HG03432 (cell line): ENCODE measurements at regions not wholly inside any gene's neighbourhood (a gene's known extent, or its start where the extent isn't known, plus 50 kb on each side); places are given as distances from the start of the nearest gene placed in this dataset.

Experiments
- ATAC-seq: cut with Tn5 transposase; IDR thresholded peaks from one replicate; pipeline ENCODE4 v1.9.1; 2021; ENCODE audit warnings: mild to moderate bottlenecking, moderate library complexity; ENCODE audit not compliant: unreplicated experiment

DNA sequence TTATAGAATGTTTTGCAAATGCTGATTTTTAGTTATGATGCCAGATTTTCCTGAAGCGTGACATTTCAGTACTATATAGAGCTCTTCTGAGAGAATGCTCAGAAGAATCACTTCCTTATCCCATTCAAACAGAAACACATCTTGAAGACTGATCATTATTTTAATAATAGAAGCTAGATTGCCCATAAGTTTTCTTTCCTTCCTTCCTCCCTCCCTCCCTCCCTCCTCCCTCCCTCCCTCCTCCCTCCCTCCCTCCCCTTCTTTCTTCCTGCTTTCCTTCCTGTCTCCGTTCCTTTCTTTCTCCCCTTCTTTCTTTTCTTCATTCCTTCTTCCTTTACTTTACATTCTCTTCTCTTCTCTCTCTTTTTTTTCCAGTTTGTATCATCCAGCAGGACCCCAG is 767.4 kb downstream of the IRX1 start:
- no peak for ATAC-seq

DNA sequence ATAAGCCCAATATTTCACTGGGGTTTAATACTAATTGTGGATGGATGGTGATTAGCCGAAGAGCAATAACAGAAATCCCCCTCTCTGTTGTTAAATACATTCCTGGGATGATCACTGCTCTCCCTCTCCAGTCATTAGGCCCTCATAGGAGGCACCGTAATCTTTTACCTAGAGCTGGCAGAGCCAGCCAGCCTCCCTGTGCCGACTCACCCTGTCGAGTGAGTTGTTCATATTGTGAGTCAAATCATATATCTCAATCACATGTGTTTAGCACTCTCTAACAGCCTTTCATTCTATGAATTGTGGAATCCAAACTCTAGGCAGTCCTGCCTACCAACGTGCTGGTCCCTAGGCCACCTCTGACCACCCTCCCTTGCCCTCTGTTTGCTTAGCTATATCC is 771.0 kb downstream of the IRX1 start:
- no peak for ATAC-seq

DNA sequence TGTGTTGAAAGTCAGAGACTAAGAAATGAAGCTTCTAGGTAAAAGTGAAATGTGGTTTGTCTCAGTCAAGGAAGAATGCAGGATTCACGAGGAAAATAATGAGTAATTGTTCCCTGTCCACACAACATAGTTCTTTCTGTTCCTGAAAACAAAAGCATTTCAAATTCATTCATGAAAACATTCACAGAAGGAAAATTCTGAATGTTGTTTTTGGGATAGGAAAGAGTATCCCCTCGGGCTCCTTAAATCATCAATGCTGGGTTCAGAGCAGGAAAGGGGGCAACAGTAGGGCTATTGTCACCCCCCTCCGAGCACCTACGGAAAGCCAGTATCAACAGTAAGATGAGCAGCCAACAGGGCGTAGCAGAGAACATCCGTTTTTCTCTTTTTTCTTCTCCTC is 769.9 kb upstream of the ADAMTS16 start:
- no peak for ATAC-seq

DNA sequence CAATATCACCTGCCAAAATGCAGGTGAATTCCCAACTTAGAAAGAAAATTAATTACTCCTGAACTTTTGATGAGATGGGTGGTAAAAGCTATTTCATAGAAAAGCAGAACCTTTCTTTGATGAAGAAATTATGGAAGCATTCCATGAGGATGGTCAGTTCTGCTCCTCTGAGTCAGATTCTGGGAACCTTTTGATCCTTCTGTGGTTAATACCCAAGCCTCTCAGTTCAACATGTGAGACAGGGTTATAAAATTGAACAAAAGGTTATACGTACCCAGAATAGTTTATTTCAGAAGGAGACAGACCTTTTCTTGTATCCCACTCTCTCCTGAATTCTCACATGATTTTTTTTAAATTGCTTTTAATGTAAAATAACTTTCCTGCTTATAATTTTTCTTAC is 767.6 kb upstream of the ADAMTS16 start:
- no peak for ATAC-seq

DNA sequence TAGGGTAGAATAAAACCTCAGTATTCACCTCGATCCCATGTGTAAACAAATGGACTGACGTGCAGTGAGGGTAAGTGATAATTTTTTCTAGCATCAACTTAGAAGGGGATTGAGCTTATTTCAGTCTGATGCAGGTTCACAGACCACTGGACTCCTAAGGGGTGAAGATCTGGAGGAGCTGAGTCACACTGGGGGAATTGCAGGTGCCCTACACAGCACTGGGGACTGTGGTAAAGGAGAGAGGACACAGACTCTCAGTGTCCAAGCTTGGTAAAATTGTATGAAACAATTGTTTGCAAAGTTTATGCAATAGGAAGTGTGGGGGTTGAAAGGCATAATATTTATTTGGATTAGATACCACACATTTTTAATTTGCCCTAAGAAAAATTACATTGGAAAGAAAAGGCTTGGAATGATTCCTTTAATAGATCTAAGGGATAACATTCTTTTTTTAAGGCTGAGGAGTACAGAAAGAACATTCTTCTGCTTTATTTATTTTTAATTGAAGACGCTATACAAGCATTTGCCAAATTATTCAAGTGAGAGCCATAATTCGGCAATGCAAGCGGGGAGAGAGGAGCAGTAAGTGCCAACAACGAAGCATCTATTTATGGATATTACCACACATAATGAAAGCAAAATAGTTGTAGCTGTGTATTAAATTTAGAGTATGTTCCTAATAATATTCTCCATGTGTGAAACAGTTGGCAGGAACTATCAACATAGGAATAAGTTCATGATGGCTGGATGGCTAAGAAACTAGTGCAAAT is 766.9 kb upstream of the ADAMTS16 start:
- no peak for ATAC-seq

DNA sequence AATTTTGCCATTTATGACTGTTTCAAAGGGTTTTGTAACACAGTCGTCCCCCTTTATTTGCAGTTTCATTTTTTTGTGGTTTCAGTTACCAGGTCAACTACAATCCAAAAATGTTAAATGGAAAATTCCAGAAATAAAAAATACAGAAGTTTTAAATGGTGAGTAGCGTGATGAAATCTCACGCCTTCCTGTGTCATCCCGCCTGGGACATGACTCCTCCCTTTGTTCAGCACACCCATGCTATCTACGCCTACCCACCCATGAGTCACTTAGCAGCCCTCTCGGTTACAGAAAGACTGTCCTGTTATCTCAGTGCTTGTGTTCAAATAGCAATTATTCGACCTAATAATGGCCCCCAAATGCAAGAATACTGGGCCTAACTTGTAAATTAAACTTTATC is 765.3 kb upstream of the ADAMTS16 start:
- no peak for ATAC-seq

DNA sequence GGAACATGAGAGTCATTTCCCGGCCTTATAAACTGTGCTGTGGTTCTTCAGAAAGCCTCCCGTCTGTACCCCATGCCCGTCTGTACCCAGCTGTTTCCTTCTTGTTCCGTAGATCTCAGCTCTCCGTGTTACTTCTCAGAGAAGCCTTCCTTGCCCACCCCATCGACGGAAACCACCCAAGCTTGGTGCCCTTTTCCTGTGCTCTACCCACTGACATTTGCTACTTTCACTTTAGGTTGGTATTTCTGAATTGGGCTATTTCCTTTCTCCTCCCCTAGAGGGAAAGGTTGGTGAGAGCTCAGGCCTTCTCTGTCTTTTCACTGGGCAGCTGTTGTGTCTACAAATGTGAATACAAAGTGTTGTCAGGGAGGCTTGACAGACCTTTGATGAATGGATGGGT is 764.5 kb upstream of the ADAMTS16 start:
- no peak for ATAC-seq

DNA sequence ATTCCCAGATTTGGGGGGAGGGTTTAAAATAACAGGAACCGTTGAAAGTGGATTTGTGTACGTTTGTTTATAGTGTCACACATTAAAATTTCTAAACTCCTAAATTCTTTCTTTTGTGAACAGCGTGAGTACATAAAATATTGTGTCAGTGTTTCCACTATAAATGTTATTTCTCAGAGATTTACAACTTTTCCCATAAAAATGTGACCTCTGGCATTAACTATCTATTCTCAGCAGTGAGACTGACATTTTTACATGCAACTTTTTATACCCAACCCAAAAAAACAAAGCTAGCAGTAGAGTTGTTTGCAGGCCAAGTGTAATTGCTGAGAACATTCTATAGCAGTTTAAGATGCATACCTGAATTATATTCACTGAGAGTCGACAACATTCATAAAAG is 757.0 kb upstream of the ADAMTS16 start:
- ATAC-seq: no peak

DNA sequence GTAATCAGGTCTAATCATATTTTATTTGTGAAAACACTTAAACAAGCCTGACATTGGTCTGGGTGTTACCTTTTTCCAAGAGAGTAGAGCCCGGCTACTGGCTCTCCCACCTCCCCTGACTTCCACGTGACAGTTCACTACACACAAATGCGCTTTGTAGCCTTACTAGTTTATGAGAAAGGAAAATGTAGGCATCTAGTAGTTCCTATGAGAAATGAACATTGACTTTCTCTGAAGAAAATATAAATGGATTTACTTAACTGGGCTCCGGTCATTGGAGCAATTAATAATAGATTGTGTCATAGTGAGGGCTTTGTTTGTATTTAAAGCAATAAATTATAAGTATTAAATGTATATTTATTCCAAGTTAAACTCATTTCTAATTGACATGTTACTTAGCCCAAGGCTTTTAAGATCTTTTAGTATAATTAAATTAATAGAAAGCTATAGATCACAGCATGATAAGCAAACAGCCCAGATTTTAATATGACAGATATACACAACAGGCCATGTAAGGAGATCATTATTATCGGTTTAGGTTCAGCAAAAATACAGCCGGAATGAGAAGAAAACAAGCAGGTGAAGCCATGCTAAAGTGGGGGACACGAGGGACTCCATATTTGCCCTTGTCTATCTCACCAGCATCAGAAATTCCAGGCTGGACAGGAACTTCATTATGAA is 756.5 kb upstream of the ADAMTS16 start:
- ATAC-seq: no peak

DNA sequence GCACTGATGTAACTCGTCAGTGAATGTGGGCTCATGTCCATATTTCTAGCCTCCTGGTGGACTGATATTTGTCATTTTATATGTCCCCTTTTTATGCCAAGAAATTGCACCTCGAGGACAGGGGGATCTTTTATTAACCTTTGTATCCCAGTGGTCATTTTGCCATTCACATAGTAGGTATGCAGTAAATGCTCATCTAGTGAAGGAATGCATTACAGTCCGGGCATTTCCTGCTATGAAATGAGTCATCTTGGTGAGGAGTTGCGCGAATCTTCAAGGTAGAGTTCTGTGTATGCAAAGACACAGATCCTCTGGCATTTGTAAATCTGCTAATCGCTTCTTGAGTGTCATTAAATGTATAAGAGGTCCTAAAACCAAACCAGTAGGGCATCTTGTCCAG is 755.5 kb upstream of the ADAMTS16 start:
- no peak for ATAC-seq

DNA sequence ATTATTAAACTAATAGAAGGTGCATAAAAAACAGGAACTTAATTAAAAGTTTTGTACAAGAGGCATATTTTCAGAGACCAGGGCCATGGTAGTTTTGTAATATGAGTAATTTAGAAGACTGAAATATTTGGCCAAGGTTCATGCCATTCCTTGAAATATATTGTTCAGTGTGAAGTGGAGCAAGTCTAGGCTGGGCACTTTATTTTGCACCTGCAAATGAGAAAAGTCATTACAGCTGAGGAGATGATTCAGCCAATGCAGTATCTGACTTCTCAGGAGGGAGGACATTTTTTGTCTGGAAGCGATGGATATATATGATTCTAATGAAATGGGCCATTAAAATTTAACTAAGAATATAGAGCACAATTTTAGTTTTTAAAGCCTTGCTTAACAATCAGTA is 754.0 kb upstream of the ADAMTS16 start:
- no peak for ATAC-seq

DNA sequence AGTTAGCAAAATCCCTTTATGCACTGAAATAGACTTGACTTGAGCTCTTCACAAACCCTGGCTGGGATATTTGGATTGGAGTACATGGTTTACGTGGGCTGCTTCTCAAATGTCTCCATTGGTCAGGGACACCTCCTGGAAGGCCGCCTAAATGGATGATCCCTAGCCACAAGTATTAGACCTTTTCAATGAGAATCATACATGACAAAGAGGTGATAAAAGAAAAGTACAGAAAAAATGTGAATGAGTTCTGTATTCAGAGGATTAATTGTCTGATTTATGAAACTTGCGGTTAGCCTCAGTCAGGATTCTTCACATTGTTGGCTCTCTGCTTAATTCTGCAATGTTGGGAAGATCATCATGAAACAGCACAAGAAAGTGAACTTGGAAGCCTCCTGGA is 752.8 kb upstream of the ADAMTS16 start:
- ATAC-seq: no peak

DNA sequence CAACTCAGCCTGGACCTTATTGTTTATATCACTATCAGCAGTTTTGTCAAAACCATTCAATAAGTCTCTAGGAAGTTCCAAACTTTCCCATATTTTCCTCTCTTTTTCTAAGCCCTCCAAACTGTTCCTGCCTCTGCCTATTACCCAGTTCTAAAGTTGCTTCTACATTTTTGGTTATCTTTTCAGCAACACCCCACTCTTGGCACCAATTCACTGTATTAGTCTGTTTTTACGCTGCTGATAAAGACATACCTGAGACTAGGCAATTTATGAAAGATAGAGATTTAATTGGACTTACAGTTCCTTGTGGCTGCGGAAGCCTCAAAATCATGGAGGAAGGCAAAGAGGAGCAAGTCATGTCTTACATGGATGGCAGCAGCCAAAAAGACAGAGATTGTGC is 744.4 kb upstream of the ADAMTS16 start:
- no peak for ATAC-seq

DNA sequence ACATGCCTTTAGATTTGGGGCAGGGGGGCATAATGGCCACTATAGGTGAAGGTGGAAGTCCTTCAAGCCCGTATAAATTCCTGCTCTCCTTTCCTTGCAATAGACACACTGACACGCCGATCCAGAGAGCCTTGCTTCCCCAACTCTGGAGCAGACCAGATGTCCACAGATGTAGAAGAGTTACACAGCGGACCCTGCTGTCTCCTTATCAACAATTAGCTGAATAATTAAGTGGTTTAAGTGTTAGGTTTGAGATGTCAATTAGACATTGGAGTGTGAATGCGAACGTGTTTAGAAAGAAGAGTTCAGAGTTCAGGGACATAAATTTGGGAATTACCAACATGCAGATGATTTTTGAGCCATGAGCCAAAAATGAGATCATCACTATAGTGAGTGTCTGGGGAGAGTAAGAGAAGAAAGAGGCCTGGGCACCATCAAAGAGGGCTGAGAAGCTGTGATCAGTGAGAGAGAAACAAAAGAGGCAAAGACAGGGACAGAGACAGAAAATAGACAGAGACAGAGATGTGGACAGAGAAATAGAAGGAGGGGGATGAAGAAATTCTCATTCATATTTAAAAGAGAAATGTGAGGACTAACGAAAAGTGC is 734.4 kb upstream of the ADAMTS16 start:
- ATAC-seq: no peak

DNA sequence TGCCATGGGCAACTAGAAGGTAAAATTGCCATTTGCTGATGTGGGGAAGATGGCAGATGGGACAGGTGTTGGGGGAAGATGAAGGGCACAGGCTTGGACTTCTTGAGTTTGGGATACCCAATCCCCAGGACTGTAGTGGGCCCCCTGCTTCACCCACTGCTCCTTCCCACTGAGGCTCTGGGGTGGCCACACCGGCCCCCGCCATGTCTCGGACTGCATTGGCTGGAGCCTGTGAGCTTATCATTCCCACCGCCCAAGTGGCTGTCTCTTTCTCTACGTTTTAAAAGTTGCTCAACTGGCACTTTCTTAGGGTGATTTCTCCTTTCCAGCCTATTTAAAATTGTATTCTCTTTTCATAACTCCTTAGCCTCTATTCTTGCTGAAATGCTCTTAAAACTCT is 730.0 kb upstream of the ADAMTS16 start:
- ATAC-seq: no peak

DNA sequence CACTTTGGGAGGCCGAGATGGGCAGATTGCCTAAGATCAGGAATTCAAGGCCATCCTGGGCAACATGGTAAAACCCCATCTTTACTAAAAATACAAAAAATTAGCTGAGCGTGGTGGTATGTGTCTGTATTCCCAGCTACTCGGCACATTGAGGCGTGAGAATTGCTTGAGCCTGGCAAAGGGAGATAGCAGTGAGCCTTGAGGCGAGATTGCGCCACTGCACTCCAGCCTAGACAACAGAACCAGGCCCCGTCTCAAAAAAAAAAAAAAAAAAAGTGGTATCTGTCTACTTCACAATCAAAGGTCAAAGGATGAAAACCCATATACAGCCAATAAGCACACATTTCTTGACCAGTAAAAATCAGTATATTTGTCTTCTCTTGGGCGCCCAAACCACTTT is 728.5 kb upstream of the ADAMTS16 start:
- ATAC-seq: no peak

DNA sequence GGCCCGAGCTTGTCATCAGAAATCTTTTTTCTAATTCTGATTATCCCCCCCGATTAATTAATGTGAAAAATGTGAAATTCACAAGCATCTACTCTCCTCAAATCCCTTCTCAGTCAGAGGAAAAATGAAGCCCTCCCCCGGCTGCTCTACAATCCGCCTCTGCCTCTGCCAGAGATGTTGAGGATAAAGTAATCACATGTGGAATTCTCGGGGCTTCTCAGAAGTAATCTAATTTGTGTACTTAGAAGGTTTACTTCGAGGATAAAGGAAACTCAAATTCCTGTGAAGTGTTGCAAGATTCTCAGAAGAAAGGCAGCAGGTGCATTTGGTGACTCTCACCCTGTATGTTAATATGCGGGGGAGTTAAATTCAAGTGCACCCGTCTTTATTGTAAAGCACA is 726.1 kb upstream of the ADAMTS16 start:
- ATAC-seq: no peak

DNA sequence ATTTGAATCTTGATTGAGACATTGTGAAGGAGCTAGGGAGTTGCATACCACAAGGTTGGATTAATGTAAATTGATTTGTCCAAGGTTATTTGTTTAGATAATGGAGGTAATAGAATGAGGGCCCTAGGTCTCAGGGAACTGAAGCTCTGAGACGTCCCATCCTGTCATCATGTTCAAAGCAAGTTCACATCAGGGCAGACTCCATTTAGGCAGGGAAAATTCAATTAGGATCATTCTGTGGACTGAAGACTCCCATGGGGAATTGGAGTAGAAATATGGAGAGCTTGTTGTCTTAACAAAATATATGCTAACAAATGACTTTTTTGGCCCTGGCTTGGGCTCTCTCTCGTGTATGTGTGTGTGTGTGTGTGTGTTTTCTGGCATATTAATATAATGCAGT is 722.0 kb upstream of the ADAMTS16 start:
- no peak for ATAC-seq

DNA sequence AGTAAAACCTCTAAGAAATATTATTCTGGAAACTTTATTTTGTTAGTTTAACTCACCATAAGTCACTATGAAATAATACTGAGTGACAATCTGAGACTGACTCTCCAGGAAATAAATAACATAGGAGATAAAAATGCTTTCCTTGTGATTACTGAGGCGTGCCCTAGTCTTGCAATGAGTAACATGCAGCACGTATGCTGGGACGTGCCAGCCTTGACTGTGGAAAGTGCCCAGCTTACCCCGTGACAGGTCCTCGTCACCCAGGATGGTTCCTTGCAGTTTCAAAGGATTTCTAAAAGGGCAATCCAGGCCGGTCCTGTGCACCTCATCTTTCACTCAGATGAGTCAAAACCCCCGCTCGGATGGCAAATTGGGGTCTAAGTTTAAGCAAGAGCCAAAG is 720.8 kb upstream of the ADAMTS16 start:
- no peak for ATAC-seq

DNA sequence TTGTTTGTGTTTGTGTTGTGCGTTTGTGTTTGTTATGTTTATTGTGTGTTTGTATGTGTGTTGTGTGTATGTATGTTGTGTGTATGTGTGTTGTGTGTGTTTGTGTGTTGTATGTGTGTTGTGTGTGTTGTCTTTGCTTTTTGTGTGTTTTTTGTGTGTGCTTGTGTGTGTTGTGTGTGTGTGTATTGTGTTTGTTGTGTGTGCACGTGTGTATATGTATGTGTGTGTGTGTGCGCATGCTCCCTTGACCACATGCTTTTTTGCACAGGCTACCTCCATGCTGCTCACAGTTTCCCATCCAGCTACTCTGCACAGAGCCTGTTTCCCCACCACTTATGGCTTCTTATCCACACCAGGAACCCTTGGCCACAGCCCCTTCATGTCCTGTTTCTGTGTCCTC is 720.0 kb upstream of the ADAMTS16 start:
- no peak for ATAC-seq

DNA sequence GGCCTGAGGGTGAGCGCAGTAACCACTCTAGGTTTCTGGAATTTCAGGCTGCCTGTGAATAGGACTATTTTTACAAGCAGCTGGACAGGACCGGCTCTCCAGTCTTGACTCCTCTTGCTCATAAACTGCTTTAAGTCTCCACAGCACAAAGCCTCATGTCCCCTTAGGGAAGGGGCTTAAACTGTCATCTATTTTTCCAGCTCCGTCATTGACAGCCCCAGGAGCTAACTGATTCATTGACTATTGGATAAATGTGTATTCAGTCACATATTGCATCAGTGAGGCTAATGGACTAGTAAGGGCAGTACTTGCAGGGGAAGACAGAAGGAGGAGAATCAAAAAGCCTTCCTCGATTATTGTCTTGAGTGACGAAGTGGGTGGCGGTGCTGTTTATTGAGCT is 719.4 kb upstream of the ADAMTS16 start:
- ATAC-seq: no peak

DNA sequence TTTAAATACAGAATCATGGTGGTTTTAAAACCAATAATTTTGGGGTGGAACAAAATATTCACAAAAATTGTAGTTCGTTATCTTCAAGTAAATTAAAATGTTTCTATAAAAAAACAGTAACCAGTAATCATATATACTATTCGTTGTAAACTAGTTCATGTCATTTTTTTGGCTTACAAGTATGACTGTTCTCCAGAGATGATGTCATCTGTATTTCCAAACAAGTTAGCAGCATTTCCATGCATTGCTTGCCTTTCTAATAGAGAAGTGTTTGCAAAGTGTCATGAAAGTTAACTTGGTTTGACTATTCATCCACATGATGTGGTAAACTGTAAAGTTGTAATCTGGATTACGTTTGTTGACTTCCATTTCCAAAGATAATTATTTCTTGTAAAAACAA is 717.9 kb upstream of the ADAMTS16 start:
- no peak for ATAC-seq
